Endothelial cell of umbilical vein (primary cell): ENCODE measurements at regions not wholly inside any gene's neighbourhood (a gene's known extent, or its start where the extent isn't known, plus 50 kb on each side); places are given as distances from the start of the nearest gene placed in this dataset.

Source experiments
- BruUV-seq: library from RNA; stranded (reverse); fragments of 400-500 nt; replicated peaks from 2 replicates; lab custom pipeline; 2021; lab: Mats Ljungman, UMichigan
- CTCF ChIA-PET: fragments of 300-600, 350-600 bp; sonication (Branson Sonifier 250); formaldehyde crosslinking; loops from one replicate; lab custom pipeline; 2021; ENCODE audit warnings: antibody characterized with exemption, inconsistent platforms; lab: Charles Lee
- POLR2A ChIA-PET: fragments of 300-600, 350-600 bp; sonication (Branson Sonifier 250); formaldehyde crosslinking; loops from one replicate; lab custom pipeline; 2021; ENCODE audit warnings: antibody characterized with exemption, inconsistent platforms; lab: Charles Lee
- DNase-seq: peaks from one replicate; pipeline ENCODE4 v3.0.0-alpha.2; 2011; ENCODE audit warnings: low read depth, low spot score
- FAIRE-seq: peaks from 2 replicates; lab custom pipeline; 2011; peaks lifted over from hg19 to GRCh38; lab: Jason Lieb, UNC
- H2AFZ ChIP-seq: 2 replicates; pipeline ENCODE4 v1.6.0; 2012; ENCODE audit warnings: low read depth, low read length, control low read depth, inconsistent platforms
- H3K27ac ChIP-seq: 2 replicates; pipeline ENCODE4 v1.5.1; 2011; ENCODE audit warnings: low read depth, mild to moderate bottlenecking, control low read depth, low read length, moderate library complexity; ENCODE audit not compliant: insufficient read depth
- H3K27me3 ChIP-seq, 2 experiments: 2 replicates each; pipeline versions ENCODE4 v1.6.0 to v1.6.1; 2011; ENCODE audit warnings: low read length in 2 of 2, mixed read lengths in 1 of 2; ENCODE audit not compliant: control insufficient read depth in 2 of 2, insufficient read depth in 2 of 2
- H3K36me3 ChIP-seq, 2 experiments: 2 replicates in 1 of 2; 3 replicates in 1 of 2; pipeline ENCODE4 v1.5.1; 2011; ENCODE audit warnings: low read length in 2 of 2, mild to moderate bottlenecking in 1 of 2, moderate library complexity in 1 of 2; ENCODE audit not compliant: control insufficient read depth in 2 of 2, insufficient read depth in 2 of 2; ENCODE audit errors: extremely low read depth in 1 of 2
- H3K4me1 ChIP-seq: 3 replicates; pipeline ENCODE4 v1.5.1; 2011; ENCODE audit warnings: mild to moderate bottlenecking, low read length; ENCODE audit not compliant: control insufficient read depth, insufficient read depth; ENCODE audit errors: extremely low read depth
- H3K4me2 ChIP-seq: 2 replicates; pipeline ENCODE4 v1.6.1; 2011; ENCODE audit warnings: low read length, control low read depth, mixed read lengths; ENCODE audit not compliant: insufficient read depth
- H3K4me3 ChIP-seq, 3 experiments: fragments of 200-600 bp in 1 of 3; sonication (generic), shearing (Covaris generic) in 1 of 3; replicated peaks in 1 of 3; 2 replicates each; pipeline ENCODE4 v1.5.1; 2011 to 2016; ENCODE audit warnings: control low read depth in 3 of 3, low read length in 3 of 3, mild to moderate bottlenecking in 2 of 3, inconsistent platforms in 1 of 3, low read depth in 1 of 3, moderate library complexity in 1 of 3; ENCODE audit not compliant: insufficient read depth in 1 of 3
- H3K79me2 ChIP-seq: 2 replicates; pipeline ENCODE4 v1.6.0; 2012; ENCODE audit warnings: low read length, inconsistent platforms; ENCODE audit not compliant: control insufficient read depth, insufficient read depth
- H3K9ac ChIP-seq: replicated peaks from 2 replicates; pipeline ENCODE3; 2011; ENCODE audit warnings: low read length, control low read depth; ENCODE audit not compliant: insufficient read depth; ENCODE audit errors: extremely low read depth
- H3K9me1 ChIP-seq: replicated peaks from 3 replicates; pipeline ENCODE4 v1.6.0; 2011; ENCODE audit warnings: mild to moderate bottlenecking, low read length; ENCODE audit not compliant: control insufficient read depth, insufficient read depth; ENCODE audit errors: extremely low read depth
- H3K9me3 ChIP-seq: replicated peaks from 2 replicates; pipeline ENCODE4 v1.5.1; 2012; ENCODE audit warnings: low read length, inconsistent platforms; ENCODE audit not compliant: control insufficient read depth, insufficient read depth
- H4K20me1 ChIP-seq: replicated peaks from 2 replicates; pipeline ENCODE3; 2011; ENCODE audit warnings: mild to moderate bottlenecking, low read length; ENCODE audit not compliant: control insufficient read depth, insufficient read depth; ENCODE audit errors: extremely low read depth
- EZH2 ChIP-seq: IDR thresholded peaks from 2 replicates; pipeline ENCODE4 v1.6.1; 2012; ENCODE audit warnings: borderline replicate concordance, low read depth, mild to moderate bottlenecking, moderate library complexity, low read length, inconsistent platforms; ENCODE audit not compliant: severe bottlenecking
- FOS ChIP-seq: IDR thresholded peaks from 2 replicates; pipeline ENCODE4 v1.6.1; 2011; ENCODE audit warnings: mild to moderate bottlenecking, low read length, moderate library complexity, borderline replicate concordance; ENCODE audit not compliant: insufficient read depth
- GATA2 ChIP-seq: IDR thresholded peaks from 2 replicates; pipeline ENCODE4 v1.7.0; 2011; ENCODE audit warnings: low read depth, mild to moderate bottlenecking, moderate library complexity, mixed read lengths, low read length; ENCODE audit not compliant: insufficient read length, insufficient read depth
- JUN ChIP-seq: IDR thresholded peaks from 2 replicates; pipeline ENCODE4 v1.6.1; 2011; ENCODE audit warnings: borderline replicate concordance, low read depth; ENCODE audit not compliant: insufficient read length, insufficient read depth
- MYC ChIP-seq: IDR thresholded peaks from one replicate; pipeline ENCODE4 v1.6.1; 2011; ENCODE audit warnings: mild to moderate bottlenecking, low read depth, low read length
- POLR2A ChIP-seq: IDR thresholded peaks from 2 replicates; pipeline ENCODE4 v1.6.1; 2012; ENCODE audit warnings: low read depth, mild to moderate bottlenecking, control low read depth, low read length
- POLR2AphosphoS5 ChIP-seq: IDR thresholded peaks from 2 replicates; pipeline ENCODE4 v1.6.1; 2012; ENCODE audit warnings: low read depth, mild to moderate bottlenecking, control low read depth, low read length, moderate library complexity; ENCODE audit not compliant: insufficient read depth
- dilution Hi-C: fragments of 300-500 bp; cut with MboI; formaldehyde crosslinking; loops from one replicate; pipeline ENCODE4 v1.15.0; 2019; ENCODE audit warnings: low sequenced_read_pairs; ENCODE audit not compliant: extremely low pct_ligation_motif_present
- intact Hi-C: fragments of 100-400 bp; cut with micrococcal nuclease; formaldehyde crosslinking; loops from one replicate; pipeline ENCODE4 v1.10.0; 2022
- TF ChIP-seq, protein P1 (sequence below), 2 donors: IDR thresholded peaks; 1 replicate in 1 of 2; 2 replicates in 1 of 2; pipeline ENCODE4 v1.5.1; 2011; ENCODE audit warnings: low read length in 2 of 2, mild to moderate bottlenecking in 2 of 2, moderate library complexity in 2 of 2, control low read depth in 1 of 2, inconsistent platforms in 1 of 2, low read depth in 1 of 2; ENCODE audit not compliant: insufficient read depth in 1 of 2; ENCODE audit errors: extremely low read depth in 1 of 2
- TF ChIP-seq, protein P2 (sequence below): IDR thresholded peaks from 2 replicates; pipeline ENCODE4 v1.6.1; 2011; ENCODE audit not compliant: insufficient read depth, insufficient read length

DNA sequence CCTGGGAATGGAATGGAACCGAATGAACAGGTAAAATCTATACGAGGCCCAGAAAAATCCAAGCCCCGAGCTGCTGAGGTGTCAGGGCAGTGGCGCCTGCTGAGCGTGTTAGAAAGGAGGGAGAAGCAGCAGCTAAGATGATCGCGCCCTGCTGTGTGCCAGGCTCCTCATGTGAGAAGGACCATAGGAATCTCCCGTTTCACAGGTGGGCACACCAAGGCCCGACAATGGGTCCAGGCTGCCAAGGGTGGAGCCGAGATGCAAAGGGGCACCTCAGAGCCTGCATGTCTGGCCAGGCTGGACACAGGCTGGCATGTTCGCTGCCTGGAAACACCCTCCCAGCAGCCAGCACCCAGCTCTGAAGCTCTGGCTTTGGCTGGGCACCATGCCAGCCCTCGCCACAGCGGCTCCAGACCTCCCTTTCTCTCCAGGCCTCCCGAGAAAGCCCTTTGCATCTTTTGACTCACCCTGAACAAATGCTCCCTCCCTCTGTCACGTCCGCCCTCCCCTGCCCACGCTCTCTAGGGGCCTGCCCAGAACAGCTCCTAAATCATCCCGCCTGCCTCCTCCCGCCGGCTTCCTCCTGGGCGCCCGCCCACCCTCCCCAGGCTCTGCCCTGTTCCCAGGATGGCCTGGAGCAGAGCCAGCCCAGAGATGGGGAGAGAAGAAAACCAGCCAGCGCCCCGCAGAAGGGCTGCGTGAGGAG, 217.8 kb upstream of the GSE1 start:
- Histone ChIP-seq H3K9me3 (no peaks in the 10 kb centered on the region), H3K79me2 (no peaks in the 10 kb centered on the region), H3K36me3 (no peaks in the 10 kb centered on the region), H3K9ac (no peak overlapping the region), H4K20me1 (no peaks in the 10 kb centered on the region), H3K27ac (no peak overlapping the region), H3K4me1 (peaks cover 12% of the 10 kb centered on the region), H3K4me2 (no peak overlapping the region), H3K4me3 (no peak overlapping the region), H2AFZ (peak overlapping the region; percentile 52), H3K9me1 (no peaks in the 10 kb centered on the region), H3K27me3 (no peaks in the 10 kb centered on the region)
- dilution Hi-C loops, result no loop called here
- no TSS peak for BruUV-seq
- peak; percentile 80 for FAIRE-seq
- DNase-seq, result peak; percentile 63
- CTCF ChIA-PET, result interaction anchor here (0.5 to 4.5 kb wide), 14 partner anchors 15 to 280 kb away, joined by 3 to 22 read pairs (median 5); no protein-coding TSS in a partner anchor
- TF ChIP-seq POLR2AphosphoS5 (no peak), POLR2A (no peak), FOS (no peak), MYC (no peak), GATA2 (no peak), JUN (no peak), EZH2 (no peak)
- TF ChIP-seq, protein P1, sequence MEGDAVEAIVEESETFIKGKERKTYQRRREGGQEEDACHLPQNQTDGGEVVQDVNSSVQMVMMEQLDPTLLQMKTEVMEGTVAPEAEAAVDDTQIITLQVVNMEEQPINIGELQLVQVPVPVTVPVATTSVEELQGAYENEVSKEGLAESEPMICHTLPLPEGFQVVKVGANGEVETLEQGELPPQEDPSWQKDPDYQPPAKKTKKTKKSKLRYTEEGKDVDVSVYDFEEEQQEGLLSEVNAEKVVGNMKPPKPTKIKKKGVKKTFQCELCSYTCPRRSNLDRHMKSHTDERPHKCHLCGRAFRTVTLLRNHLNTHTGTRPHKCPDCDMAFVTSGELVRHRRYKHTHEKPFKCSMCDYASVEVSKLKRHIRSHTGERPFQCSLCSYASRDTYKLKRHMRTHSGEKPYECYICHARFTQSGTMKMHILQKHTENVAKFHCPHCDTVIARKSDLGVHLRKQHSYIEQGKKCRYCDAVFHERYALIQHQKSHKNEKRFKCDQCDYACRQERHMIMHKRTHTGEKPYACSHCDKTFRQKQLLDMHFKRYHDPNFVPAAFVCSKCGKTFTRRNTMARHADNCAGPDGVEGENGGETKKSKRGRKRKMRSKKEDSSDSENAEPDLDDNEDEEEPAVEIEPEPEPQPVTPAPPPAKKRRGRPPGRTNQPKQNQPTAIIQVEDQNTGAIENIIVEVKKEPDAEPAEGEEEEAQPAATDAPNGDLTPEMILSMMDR (IDR thresholded peaks at IDR 0.05; ENCODE audit: extremely low read depth in 1 of 2, insufficient read depth in 1 of 2, low read depth in 1 of 2, low read length in 2 of 2), result no peak
- TF ChIP-seq, protein P2, sequence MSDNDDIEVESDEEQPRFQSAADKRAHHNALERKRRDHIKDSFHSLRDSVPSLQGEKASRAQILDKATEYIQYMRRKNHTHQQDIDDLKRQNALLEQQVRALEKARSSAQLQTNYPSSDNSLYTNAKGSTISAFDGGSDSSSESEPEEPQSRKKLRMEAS, result no peak
- intact Hi-C loops, result no loop called here
- POLR2A ChIA-PET, result interaction anchor here (0.6 kb wide), 2 partner anchors 98 to 309 kb away, joined by 4 to 5 read pairs; no protein-coding TSS in a partner anchor
